SU-DHL-6 (cell line): ENCODE measurements at regions not wholly inside any gene's neighbourhood (a gene's known extent, or its start where the extent isn't known, plus 50 kb on each side); places are given as distances from the start of the nearest gene placed in this dataset.

Experiments used
- H2AFZ ChIP-seq: fragments of 200-600 bp; sonication (generic); 2 replicates; pipeline ENCODE4 v1.6.1; 2014; ENCODE audit warnings: low read depth, mild to moderate bottlenecking, moderate library complexity, mixed read lengths, antibody characterized with exemption, low read length; ENCODE audit not compliant: severe bottlenecking
- H3F3A ChIP-seq: fragments of 200-600 bp; shearing (Covaris generic); 2 replicates; pipeline ENCODE4 v1.6.0; 2016; ENCODE audit warnings: antibody characterized with exemption, mild to moderate bottlenecking; ENCODE audit not compliant: insufficient read depth
- H3K27ac ChIP-seq: fragments of 200-600 bp; sonication (generic); 2 replicates; pipeline ENCODE4 v1.5.1; 2016; ENCODE audit warnings: low read depth, mild to moderate bottlenecking, low read length, moderate library complexity, mixed read lengths
- H3K27me3 ChIP-seq: fragments of 200-600 bp; sonication (generic), shearing (Covaris generic); 2 replicates; pipeline ENCODE4 v1.6.0; 2014; ENCODE audit warnings: mild to moderate bottlenecking, low read length
- H3K36me3 ChIP-seq: fragments of 200-600 bp; sonication (generic); 2 replicates; pipeline ENCODE4 v1.6.1; 2014; ENCODE audit warnings: mild to moderate bottlenecking, low read length, mixed read lengths
- H3K4me2 ChIP-seq: fragments of 300-600, 200-600 bp; shearing (Covaris generic), sonication (generic); 2 replicates; pipeline ENCODE4 v1.6.0; 2014; ENCODE audit warnings: low read length, low read depth, mild to moderate bottlenecking; ENCODE audit not compliant: poor library complexity, severe bottlenecking
- H3K4me3 ChIP-seq: fragments of 200-600 bp; sonication (generic); 2 replicates; pipeline ENCODE4 v1.5.1; 2014; ENCODE audit warnings: antibody characterized with exemption, low read length, mild to moderate bottlenecking, mixed read lengths; ENCODE audit not compliant: insufficient read depth, poor library complexity, severe bottlenecking
- H3K79me2 ChIP-seq: fragments of 200-600 bp; sonication (generic); 2 replicates; pipeline ENCODE4 v1.6.1; 2014; ENCODE audit warnings: mild to moderate bottlenecking, low read length, moderate library complexity; ENCODE audit not compliant: insufficient read depth
- H3K9ac ChIP-seq: fragments of 200-600 bp; sonication (generic); 2 replicates; pipeline ENCODE4 v1.7.0; 2014; ENCODE audit warnings: mild to moderate bottlenecking, low read length
- H3K9me2 ChIP-seq: fragments of 200-600 bp; sonication (generic); replicated peaks from 2 replicates; pipeline ENCODE4 v1.6.1; 2014; ENCODE audit warnings: low read length; ENCODE audit not compliant: insufficient read depth
- H3K9me3 ChIP-seq: fragments of 200-600 bp; sonication (generic); 2 replicates; pipeline ENCODE4 v1.6.1; 2014; ENCODE audit warnings: low read length, mixed read lengths; ENCODE audit not compliant: insufficient read depth
- H4K20me1 ChIP-seq: fragments of 200-600 bp; sonication (generic); 2 replicates; pipeline ENCODE4 v1.6.1; 2014; ENCODE audit warnings: low read depth, mild to moderate bottlenecking, antibody characterized with exemption, low read length, moderate library complexity, mixed read lengths
- CTCF ChIP-seq: fragments of 200-600 bp; sonication (generic); IDR thresholded peaks from one replicate; pipeline ENCODE4 v1.5.1; 2017; ENCODE audit warnings: antibody characterized with exemption, mild to moderate bottlenecking, low read length, moderate library complexity; ENCODE audit not compliant: insufficient read depth, poor library complexity, severe bottlenecking
- EZH2phosphoT487 ChIP-seq: fragments of 200-600 bp; sonication (generic), shearing (Covaris generic); conservative IDR thresholded peaks from 2 replicates; pipeline ENCODE4 v1.6.1; 2018; ENCODE audit warnings: mild to moderate bottlenecking, antibody characterized with exemption, low read length, moderate library complexity, mixed read lengths

- H3K36me3 ChIP-seq: no peaks in the 10 kb centered on the region
- no peaks in the 10 kb centered on the region for H3K9me2 ChIP-seq
- H3K4me3 ChIP-seq: no peak overlapping the region
- no peaks in the 10 kb centered on the region for H3K79me2 ChIP-seq
- H3K9ac ChIP-seq: no peak overlapping the region
- H3F3A ChIP-seq: no peaks in the 10 kb centered on the region
- TF ChIP-seq EZH2phosphoT487 (no peak), CTCF (no peak)
- H3K27me3 ChIP-seq: no peaks in the 10 kb centered on the region
- no peaks in the 10 kb centered on the region for H3K9me3 ChIP-seq
- no peak overlapping the region for H2AFZ ChIP-seq
- no peak overlapping the region for H3K4me2 ChIP-seq
- no peaks in the 10 kb centered on the region for H4K20me1 ChIP-seq
- H3K27ac ChIP-seq: no peak overlapping the region
Measured at GRCh38 chr4:123064390-123064789, 142.0 kb upstream of the NUDT6 start.

DNA sequence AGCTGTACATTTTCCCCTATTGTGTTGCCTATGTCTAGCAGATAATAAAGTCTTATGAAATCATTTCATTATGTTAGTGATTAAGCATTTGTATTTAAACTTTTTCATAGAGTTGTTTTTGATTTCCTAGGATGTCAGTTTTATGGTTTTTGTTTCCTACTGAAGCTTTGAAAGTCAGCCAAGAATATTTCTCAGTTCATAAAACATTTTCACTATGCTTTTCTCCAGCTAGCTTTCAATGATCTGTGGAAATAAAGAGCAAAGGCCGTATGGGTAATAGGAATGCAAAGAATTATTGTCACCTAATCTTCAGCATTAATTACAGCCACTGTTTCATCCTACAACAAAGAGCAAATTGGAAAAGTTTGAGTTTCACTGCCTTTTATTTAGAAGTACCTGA lies 145.7 kb upstream of the NUDT6 start:
- Histone ChIP-seq H3K36me3 (no peaks in the 10 kb centered on the region), H3K27me3 (no peaks in the 10 kb centered on the region), H3K9ac (no peak overlapping the region), H3K27ac (no peak overlapping the region), H3K4me2 (no peak overlapping the region), H4K20me1 (no peaks in the 10 kb centered on the region), H3K79me2 (no peaks in the 10 kb centered on the region), H2AFZ (no peak overlapping the region), H3K9me2 (no peaks in the 10 kb centered on the region), H3K4me3 (no peak overlapping the region), H3K9me3 (no peaks in the 10 kb centered on the region), H3F3A (no peaks in the 10 kb centered on the region)
- no peak for TF ChIP-seq EZH2phosphoT487
- TF ChIP-seq CTCF: no peak

DNA sequence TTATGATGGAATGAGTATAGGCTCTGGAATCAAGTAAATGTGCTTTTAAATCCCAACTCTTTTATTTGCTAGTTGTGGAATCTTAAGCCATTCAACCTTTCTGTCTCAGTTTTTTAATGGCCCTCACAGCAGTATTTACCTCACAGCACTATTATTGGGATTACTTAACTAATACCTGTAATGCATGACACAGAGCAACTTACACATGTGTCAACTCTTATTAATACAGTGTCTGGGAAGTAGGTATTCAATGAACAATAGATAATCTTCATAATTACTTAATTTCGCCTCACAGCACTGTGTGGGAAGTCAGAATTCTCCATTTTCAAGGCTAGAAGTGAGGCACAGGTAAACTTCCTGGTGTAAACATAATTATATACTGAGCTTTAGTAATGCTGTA lies 149.7 kb upstream of the NUDT6 start:
- H2AFZ ChIP-seq: no peak overlapping the region
- H3K27me3 ChIP-seq: no peaks in the 10 kb centered on the region
- no peaks in the 10 kb centered on the region for H3F3A ChIP-seq
- no peak overlapping the region for H3K4me3 ChIP-seq
- TF ChIP-seq EZH2phosphoT487 (no peak), CTCF (no peak)
- no peak overlapping the region for H3K27ac ChIP-seq
- H3K36me3 ChIP-seq: no peaks in the 10 kb centered on the region
- no peak overlapping the region for H3K9ac ChIP-seq
- no peaks in the 10 kb centered on the region for H3K79me2 ChIP-seq
- H4K20me1 ChIP-seq: no peaks in the 10 kb centered on the region
- H3K9me2 ChIP-seq: no peaks in the 10 kb centered on the region
- no peak overlapping the region for H3K4me2 ChIP-seq
- no peaks in the 10 kb centered on the region for H3K9me3 ChIP-seq

DNA sequence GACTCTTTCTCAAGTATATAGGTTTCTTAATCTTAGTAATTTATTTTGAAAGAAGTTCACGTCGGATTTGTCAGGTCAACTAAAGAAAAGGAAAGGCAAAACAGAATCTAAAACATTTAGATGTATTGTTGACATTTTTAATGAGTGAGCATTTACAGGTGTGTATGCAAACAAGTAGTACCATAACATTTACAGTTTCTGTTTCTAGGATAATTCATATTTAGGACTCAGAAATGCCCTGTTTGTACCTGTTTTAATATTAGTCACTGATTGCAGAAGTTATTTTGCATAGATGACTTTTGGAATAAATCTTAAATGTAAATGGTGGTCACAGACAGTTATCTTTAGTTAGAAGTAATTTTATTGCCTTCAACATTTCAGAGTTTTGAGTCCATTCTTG lies 151.3 kb upstream of the NUDT6 start:
- no peaks in the 10 kb centered on the region for H3K36me3 ChIP-seq
- no peak for TF ChIP-seq EZH2phosphoT487
- no peak for TF ChIP-seq CTCF

More for the DNA sequence above, 151.3 kb upstream of the NUDT6 start:
- no peak overlapping the region for H3K4me3 ChIP-seq
- no peak overlapping the region for H3K9ac ChIP-seq
- no peaks in the 10 kb centered on the region for H3F3A ChIP-seq
- no peaks in the 10 kb centered on the region for H3K79me2 ChIP-seq
- no peaks in the 10 kb centered on the region for H3K27me3 ChIP-seq
- H3K9me3 ChIP-seq: no peaks in the 10 kb centered on the region
- no peaks in the 10 kb centered on the region for H4K20me1 ChIP-seq
- H3K27ac ChIP-seq: no peak overlapping the region
- H3K4me2 ChIP-seq: no peak overlapping the region
- no peaks in the 10 kb centered on the region for H3K9me2 ChIP-seq
- no peak overlapping the region for H2AFZ ChIP-seq
